ENCODE measurements at regions not wholly inside any gene's neighbourhood (a gene's known extent, or its start where the extent isn't known, plus 50 kb on each side); places are given as distances from the start of the nearest gene placed in this dataset.

DNA sequence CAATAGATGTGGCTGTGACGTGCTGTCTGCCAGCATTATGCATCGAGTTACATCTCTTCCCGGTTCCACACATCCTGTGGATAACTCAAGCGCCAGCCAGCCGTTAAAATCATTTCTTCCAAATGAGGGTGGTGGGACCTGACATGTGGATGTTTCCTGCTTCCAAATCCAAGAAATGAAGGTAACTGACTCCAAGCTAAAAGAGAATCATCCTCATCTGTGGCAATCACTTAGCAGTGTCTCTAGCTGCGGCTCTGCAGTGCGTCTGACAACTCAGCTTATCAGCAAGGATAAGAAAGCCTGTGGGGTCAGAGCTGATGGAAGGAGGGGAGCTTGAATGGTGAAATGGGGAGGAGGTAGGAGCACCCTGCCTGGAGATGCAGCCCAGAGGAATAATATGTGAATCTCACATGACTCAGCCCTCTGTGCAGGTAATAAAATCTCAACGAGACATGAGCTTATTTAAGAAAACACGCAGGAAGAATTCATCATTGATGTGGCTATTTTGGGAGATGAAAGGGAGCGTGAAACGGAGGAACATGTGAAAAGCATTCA is 382.2 kb upstream of the TRIB2 start:
- no peak for DNase-seq

DNA sequence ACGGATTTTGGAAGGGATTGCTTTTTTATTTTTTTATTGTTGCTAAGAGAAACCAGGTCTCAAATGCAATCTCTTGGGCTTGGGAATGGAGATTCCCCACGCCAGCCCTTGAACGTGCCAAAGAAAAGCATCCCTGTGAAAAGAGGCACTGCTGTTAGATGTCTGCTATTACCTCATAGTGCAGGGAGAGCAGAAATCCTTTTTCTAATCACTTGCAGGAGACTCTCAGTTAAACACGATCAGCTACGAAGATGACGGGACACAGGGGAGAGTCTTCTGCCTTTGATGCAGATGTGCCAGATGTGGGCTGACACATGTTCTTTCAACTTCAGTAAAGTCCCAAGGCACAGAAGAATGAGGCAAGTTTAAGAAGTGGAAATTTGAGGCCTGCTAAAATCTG is 381.6 kb upstream of the TRIB2 start:
- Histone ChIP-seq H3K36me3 (ENCODE audit: insufficient read depth, low read length) (no peaks in the 10 kb centered on the region), H3K9me3 (ENCODE audit: insufficient read depth, low read length, severe bottlenecking) (no peaks in the 10 kb centered on the region), H3K4me3 (ENCODE audit: low read depth in 1 of 2, low read length in 2 of 2) (no peak overlapping the region), H3K79me2 (ENCODE audit: insufficient read depth, low read length) (no peaks in the 10 kb centered on the region), H3K4me1 (ENCODE audit: insufficient read depth, low read length) (no peaks in the 10 kb centered on the region), H3K4me2 (ENCODE audit: insufficient read depth, low read length) (no peak overlapping the region), H4K20me1 (ENCODE audit: insufficient read depth, low read length) (no peaks in the 10 kb centered on the region), H2AFZ (ENCODE audit: low read depth, low read length) (no peak overlapping the region), H3K27me3 (ENCODE audit: insufficient read depth, low read length, poor library complexity) (no peaks in the 10 kb centered on the region), H3K9ac (ENCODE audit: low read depth, low read length) (no peak overlapping the region), H3K27ac (ENCODE audit: low read length) (no peak overlapping the region)
- TF ChIP-seq, protein P1, sequence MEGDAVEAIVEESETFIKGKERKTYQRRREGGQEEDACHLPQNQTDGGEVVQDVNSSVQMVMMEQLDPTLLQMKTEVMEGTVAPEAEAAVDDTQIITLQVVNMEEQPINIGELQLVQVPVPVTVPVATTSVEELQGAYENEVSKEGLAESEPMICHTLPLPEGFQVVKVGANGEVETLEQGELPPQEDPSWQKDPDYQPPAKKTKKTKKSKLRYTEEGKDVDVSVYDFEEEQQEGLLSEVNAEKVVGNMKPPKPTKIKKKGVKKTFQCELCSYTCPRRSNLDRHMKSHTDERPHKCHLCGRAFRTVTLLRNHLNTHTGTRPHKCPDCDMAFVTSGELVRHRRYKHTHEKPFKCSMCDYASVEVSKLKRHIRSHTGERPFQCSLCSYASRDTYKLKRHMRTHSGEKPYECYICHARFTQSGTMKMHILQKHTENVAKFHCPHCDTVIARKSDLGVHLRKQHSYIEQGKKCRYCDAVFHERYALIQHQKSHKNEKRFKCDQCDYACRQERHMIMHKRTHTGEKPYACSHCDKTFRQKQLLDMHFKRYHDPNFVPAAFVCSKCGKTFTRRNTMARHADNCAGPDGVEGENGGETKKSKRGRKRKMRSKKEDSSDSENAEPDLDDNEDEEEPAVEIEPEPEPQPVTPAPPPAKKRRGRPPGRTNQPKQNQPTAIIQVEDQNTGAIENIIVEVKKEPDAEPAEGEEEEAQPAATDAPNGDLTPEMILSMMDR (IDR thresholded peaks at IDR 0.05; ENCODE audit: borderline replicate concordance, extremely low read depth, low read length, poor library complexity, severe bottlenecking) = no peak
- TF ChIP-seq EZH2 (IDR thresholded peaks at IDR 0.05; ENCODE audit: borderline replicate concordance, low read depth, low read length, severe bottlenecking) = no peak
- ATAC-seq (ENCODE audit: insufficient read depth, low read depth) (no peak), DNase-seq (no peak)

More for the DNA sequence above, 382.2 kb upstream of the TRIB2 start:
- Histone ChIP-seq H3K27me3 (ENCODE audit: insufficient read depth, low read length, poor library complexity) (no peaks in the 10 kb centered on the region), H3K36me3 (ENCODE audit: insufficient read depth, low read length) (no peaks in the 10 kb centered on the region), H3K4me3 (ENCODE audit: low read depth in 1 of 2, low read length in 2 of 2) (no peak overlapping the region), H2AFZ (ENCODE audit: low read depth, low read length) (no peak overlapping the region), H3K9ac (ENCODE audit: low read depth, low read length) (no peak overlapping the region), H3K4me2 (ENCODE audit: insufficient read depth, low read length) (no peak overlapping the region), H3K4me1 (ENCODE audit: insufficient read depth, low read length) (no peaks in the 10 kb centered on the region), H3K27ac (ENCODE audit: low read length) (no peak overlapping the region), H3K79me2 (ENCODE audit: insufficient read depth, low read length) (no peaks in the 10 kb centered on the region), H3K9me3 (ENCODE audit: insufficient read depth, low read length, severe bottlenecking) (no peaks in the 10 kb centered on the region), H4K20me1 (ENCODE audit: insufficient read depth, low read length) (no peaks in the 10 kb centered on the region)
- TF ChIP-seq, protein P1 (IDR thresholded peaks at IDR 0.05; ENCODE audit: borderline replicate concordance, extremely low read depth, low read length, poor library complexity, severe bottlenecking) = no peak
- TF ChIP-seq EZH2 (IDR thresholded peaks at IDR 0.05; ENCODE audit: borderline replicate concordance, low read depth, low read length, severe bottlenecking) = no peak
- ATAC-seq (ENCODE audit: insufficient read depth, low read depth) = 0 out of 3 replicates have a peak, but pooled peaks have one; percentile 22

DNA sequence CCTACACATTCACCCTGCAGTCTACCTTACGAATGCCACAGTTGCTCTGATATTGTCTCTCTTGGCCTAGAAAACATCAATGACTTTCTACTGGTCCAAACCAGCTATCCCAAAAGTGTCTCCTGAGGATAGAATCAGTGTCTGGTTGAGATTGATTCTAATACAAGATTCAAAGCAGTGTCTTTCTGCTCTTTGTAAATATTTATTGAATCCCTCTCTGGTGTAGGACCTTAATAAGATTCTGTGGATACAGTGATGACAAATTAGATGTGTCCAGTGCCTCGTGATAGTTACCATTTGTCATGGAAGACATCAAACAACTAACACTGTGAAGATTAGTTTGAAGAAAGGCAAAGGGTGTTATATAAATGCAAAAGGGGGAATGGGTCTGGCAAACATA is 380.7 kb upstream of the TRIB2 start:
- H3K4me2 ChIP-seq (ENCODE audit: insufficient read depth, low read length) = no peak overlapping the region
- no peak overlapping the region for H3K4me3 ChIP-seq (ENCODE audit: low read depth in 1 of 2, low read length in 2 of 2)
- ATAC-seq (ENCODE audit: insufficient read depth, low read depth) (no peak), DNase-seq (no peak)
- H3K4me1 ChIP-seq (ENCODE audit: insufficient read depth, low read length) = no peaks in the 10 kb centered on the region
- no peak overlapping the region for H3K27ac ChIP-seq (ENCODE audit: low read length)
- no peaks in the 10 kb centered on the region for H3K36me3 ChIP-seq (ENCODE audit: insufficient read depth, low read length)
- no peak overlapping the region for H2AFZ ChIP-seq (ENCODE audit: low read depth, low read length)
- no peak overlapping the region for H3K9ac ChIP-seq (ENCODE audit: low read depth, low read length)
- no peaks in the 10 kb centered on the region for H3K27me3 ChIP-seq (ENCODE audit: insufficient read depth, low read length, poor library complexity)
- no peaks in the 10 kb centered on the region for H4K20me1 ChIP-seq (ENCODE audit: insufficient read depth, low read length)
- no peaks in the 10 kb centered on the region for H3K79me2 ChIP-seq (ENCODE audit: insufficient read depth, low read length)
- H3K9me3 ChIP-seq (ENCODE audit: insufficient read depth, low read length, severe bottlenecking) = no peaks in the 10 kb centered on the region
- TF ChIP-seq, protein P1 (IDR thresholded peaks at IDR 0.05; ENCODE audit: borderline replicate concordance, extremely low read depth, low read length, poor library complexity, severe bottlenecking) = no peak
- no peak for TF ChIP-seq EZH2 (IDR thresholded peaks at IDR 0.05; ENCODE audit: borderline replicate concordance, low read depth, low read length, severe bottlenecking)
